ENCODE measurements at regions not wholly inside any gene's neighbourhood (a gene's known extent, or its start where the extent isn't known, plus 50 kb on each side); places are given as distances from the start of the nearest gene placed in this dataset.
"Not testable (repeated sequence)": the region's sequence is repeated elsewhere in the genome, so short reads cannot be mapped to it uniquely, and the experiment has no call there.

GRCh38 chr3:187795207-187795960 is 50.1 kb upstream of the BCL6 start:
- no peak for DNase-seq (ENCODE audit: low read depth)

GRCh38 chr3:187798126-187798525 is 52.9 kb upstream of the BCL6 start:
- no peak for DNase-seq (ENCODE audit: low read depth)

GRCh38 chr3:187798531-187799530 is 53.6 kb upstream of the BCL6 start:
- no peak for DNase-seq (ENCODE audit: low read depth)

GRCh38 chr3:187799942-187800641 is 54.8 kb upstream of the BCL6 start:
- DNase-seq (ENCODE audit: low read depth): no peak

GRCh38 chr3:187801152-187801551 is 55.9 kb upstream of the BCL6 start:
- no peak for DNase-seq (ENCODE audit: low read depth)

- no peak for DNase-seq (ENCODE audit: low read depth)
These were observed 57.1 kb upstream of the BCL6 start for GRCh38 chr3:187802203-187802927.

- DNase-seq (ENCODE audit: low read depth): no peak
These were observed 57.6 kb upstream of the BCL6 start for GRCh38 chr3:187802928-187803259.

- DNase-seq (ENCODE audit: low read depth): no peak
These were observed 59.0 kb upstream of the BCL6 start for GRCh38 chr3:187804120-187804744.

- DNase-seq (ENCODE audit: low read depth): no peak
These were observed 59.5 kb upstream of the BCL6 start for GRCh38 chr3:187804745-187805121.

- no peak for DNase-seq (ENCODE audit: low read depth)
These were observed 60.5 kb upstream of the BCL6 start for GRCh38 chr3:187805774-187806173.

GRCh38 chr3:187807086-187807862 is 62.0 kb upstream of the BCL6 start:
- no peak for DNase-seq (ENCODE audit: low read depth)

GRCh38 chr3:187808527-187808895 is 63.2 kb upstream of the BCL6 start:
- no peak for DNase-seq (ENCODE audit: low read depth)

GRCh38 chr3:187809612-187809991 is 64.3 kb upstream of the BCL6 start:
- DNase-seq (ENCODE audit: low read depth): no peak

GRCh38 chr3:187810021-187810446 is 64.8 kb upstream of the BCL6 start:
- DNase-seq (ENCODE audit: low read depth): no peak

GRCh38 chr3:187811585-187812250 is 66.5 kb upstream of the BCL6 start:
- DNase-seq (ENCODE audit: low read depth): no peak

GRCh38 chr3:187812496-187812895 is 67.2 kb upstream of the BCL6 start:
- DNase-seq (ENCODE audit: low read depth): no peak

GRCh38 chr3:187813198-187813597 is 67.9 kb upstream of the BCL6 start:
- no peak for DNase-seq (ENCODE audit: low read depth)

- not testable (repeated sequence) for DNase-seq (ENCODE audit: low read depth)
These were observed 72.5 kb upstream of the BCL6 start for GRCh38 chr3:187817766-187818165.

GRCh38 chr3:187821616-187822317 is 76.5 kb upstream of the BCL6 start:
- no peak for DNase-seq (ENCODE audit: low read depth)
